Karpas-422 (cell line): ENCODE measurements at regions not wholly inside any gene's neighbourhood (a gene's known extent, or its start where the extent isn't known, plus 50 kb on each side); places are given as distances from the start of the nearest gene placed in this dataset.

ENCODE experiments used
- DNase-seq: peaks from one replicate; pipeline ENCODE4 v3.0.0-alpha.2; 2015
- H2AFZ ChIP-seq: fragments of 200-600 bp; sonication (generic); 2 replicates; pipeline ENCODE4 v1.6.1; 2014; ENCODE audit warnings: antibody characterized with exemption, low read length, mixed read lengths
- H3K27ac ChIP-seq: fragments of 200-600 bp; sonication (generic); 2 replicates; pipeline ENCODE4 v1.5.1; 2014; ENCODE audit warnings: mild to moderate bottlenecking, low read length, moderate library complexity
- H3K27me3 ChIP-seq: fragments of 200-600 bp; sonication (generic); 2 replicates; pipeline ENCODE4 v1.6.1; 2014; ENCODE audit warnings: low read length, mixed read lengths
- H3K36me3 ChIP-seq: fragments of 200-600 bp; sonication (generic); 2 replicates; pipeline ENCODE4 v1.6.1; 2014; ENCODE audit warnings: low read length, mixed read lengths; ENCODE audit not compliant: insufficient read depth
- H3K4me1 ChIP-seq: fragments of 200-600 bp; sonication (generic); 2 replicates; pipeline ENCODE4 v1.6.1; 2014; ENCODE audit warnings: mild to moderate bottlenecking, low read length, mixed read lengths
- H3K4me2 ChIP-seq: fragments of 200-600 bp; sonication (generic); 2 replicates; pipeline ENCODE4 v1.6.1; 2014; ENCODE audit warnings: low read length, low read depth, mild to moderate bottlenecking; ENCODE audit not compliant: poor library complexity, severe bottlenecking
- H3K4me3 ChIP-seq: fragments of 200-600 bp; sonication (generic); 2 replicates; pipeline ENCODE4 v1.5.1; 2014; ENCODE audit warnings: mild to moderate bottlenecking, antibody characterized with exemption, low read length, mixed read lengths
- H3K79me2 ChIP-seq: fragments of 200-600 bp; sonication (generic); 2 replicates; pipeline ENCODE4 v1.6.1; 2014; ENCODE audit warnings: mild to moderate bottlenecking, low read length, mixed read lengths
- H3K9ac ChIP-seq: fragments of 200-600 bp; sonication (generic); 2 replicates; pipeline ENCODE4 v1.6.0; 2014; ENCODE audit warnings: low read length
- H3K9me2 ChIP-seq: fragments of 200-600 bp; sonication (generic), shearing (Covaris generic); replicated peaks from 2 replicates; pipeline ENCODE4 v1.6.0; 2014; ENCODE audit warnings: mild to moderate bottlenecking, low read length, moderate library complexity; ENCODE audit not compliant: insufficient read depth
- H3K9me3 ChIP-seq: fragments of 300-700, 200-600 bp; sonication (generic); 2 replicates; pipeline ENCODE4 v1.6.1; 2014; ENCODE audit warnings: low read length, mixed read lengths
- H4K20me1 ChIP-seq: fragments of 200-600 bp; sonication (generic); 2 replicates; pipeline ENCODE4 v1.6.1; 2014; ENCODE audit warnings: mild to moderate bottlenecking, antibody characterized with exemption, low read length, low read depth; ENCODE audit not compliant: insufficient read depth

GRCh38 chr11:27216270-27217149, 146.5 kb downstream of the CCDC34 start:
- Histone ChIP-seq H3K79me2 (no peaks in the 10 kb centered on the region), H3K4me2 (no peak overlapping the region), H3K9me3 (no peaks in the 10 kb centered on the region), H3K9ac (no peak overlapping the region), H3K4me1 (peaks cover 7% of the 10 kb centered on the region), H3K36me3 (no peaks in the 10 kb centered on the region), H3K27ac (no peak overlapping the region), H3K4me3 (no peak overlapping the region), H2AFZ (no peak overlapping the region), H4K20me1 (no peaks in the 10 kb centered on the region), H3K9me2 (no peaks in the 10 kb centered on the region), H3K27me3 (no peaks in the 10 kb centered on the region)
- no peak for DNase-seq

DNA sequence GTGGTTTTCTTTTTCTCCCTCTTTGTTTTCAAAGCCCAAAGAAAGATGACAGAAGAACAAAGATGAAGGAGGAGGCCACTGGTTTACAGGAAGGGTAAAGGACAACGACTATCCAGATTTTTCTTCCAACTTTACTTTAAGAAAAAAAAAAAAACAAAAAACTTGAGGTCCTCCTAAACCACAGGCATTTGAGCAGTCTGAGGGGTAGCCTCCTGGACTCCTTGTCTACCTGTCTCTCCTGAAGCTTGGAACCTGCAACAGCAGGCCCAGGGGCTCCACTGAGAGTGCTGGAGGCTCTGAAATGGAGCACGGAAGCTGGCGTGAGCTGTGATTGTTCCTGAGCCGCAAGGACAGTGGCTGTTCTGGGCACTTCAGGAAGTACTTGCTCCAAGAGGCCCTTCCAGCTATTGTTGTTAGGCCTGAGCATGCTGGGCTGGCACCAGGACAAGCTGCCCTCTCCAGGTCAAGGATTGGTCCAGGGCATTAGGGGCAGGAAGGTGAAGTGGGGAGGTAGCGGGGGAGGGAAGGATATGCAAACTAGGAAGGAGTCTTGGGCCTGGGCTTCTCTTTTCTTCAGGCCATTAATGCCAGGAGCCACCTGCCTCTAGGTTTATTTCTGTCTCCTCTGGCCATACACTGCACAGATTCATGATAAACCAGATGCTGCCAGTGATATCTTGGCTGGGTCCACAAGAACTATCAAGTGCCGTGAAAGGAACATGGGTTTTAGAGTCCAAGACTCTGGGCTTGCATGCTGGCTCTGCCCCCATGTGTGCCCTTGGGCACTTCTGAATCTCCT, 147.3 kb downstream of the CCDC34 start:
- Histone ChIP-seq H3K27me3 (no peaks in the 10 kb centered on the region), H4K20me1 (no peaks in the 10 kb centered on the region), H2AFZ (no peak overlapping the region), H3K4me2 (no peak overlapping the region), H3K9ac (no peak overlapping the region), H3K9me2 (no peaks in the 10 kb centered on the region), H3K9me3 (no peaks in the 10 kb centered on the region), H3K4me1 (peaks cover 7% of the 10 kb centered on the region), H3K36me3 (no peaks in the 10 kb centered on the region), H3K79me2 (no peaks in the 10 kb centered on the region), H3K4me3 (no peak overlapping the region), H3K27ac (no peak overlapping the region)
- no peak for DNase-seq

GRCh38 chr11:27214713-27215112, 148.3 kb downstream of the CCDC34 start:
- DNase-seq, result no peak
- H4K20me1 ChIP-seq, result no peaks in the 10 kb centered on the region
- H2AFZ ChIP-seq, result no peak overlapping the region
- H3K9ac ChIP-seq, result no peak overlapping the region
- H3K4me1 ChIP-seq, result peaks cover 7% of the 10 kb centered on the region
- no peak overlapping the region for H3K4me2 ChIP-seq
- no peak overlapping the region for H3K4me3 ChIP-seq
- H3K9me3 ChIP-seq, result no peaks in the 10 kb centered on the region
- no peak overlapping the region for H3K27ac ChIP-seq
- H3K27me3 ChIP-seq, result no peaks in the 10 kb centered on the region
- no peaks in the 10 kb centered on the region for H3K9me2 ChIP-seq
- H3K79me2 ChIP-seq, result no peaks in the 10 kb centered on the region
- no peaks in the 10 kb centered on the region for H3K36me3 ChIP-seq

DNA sequence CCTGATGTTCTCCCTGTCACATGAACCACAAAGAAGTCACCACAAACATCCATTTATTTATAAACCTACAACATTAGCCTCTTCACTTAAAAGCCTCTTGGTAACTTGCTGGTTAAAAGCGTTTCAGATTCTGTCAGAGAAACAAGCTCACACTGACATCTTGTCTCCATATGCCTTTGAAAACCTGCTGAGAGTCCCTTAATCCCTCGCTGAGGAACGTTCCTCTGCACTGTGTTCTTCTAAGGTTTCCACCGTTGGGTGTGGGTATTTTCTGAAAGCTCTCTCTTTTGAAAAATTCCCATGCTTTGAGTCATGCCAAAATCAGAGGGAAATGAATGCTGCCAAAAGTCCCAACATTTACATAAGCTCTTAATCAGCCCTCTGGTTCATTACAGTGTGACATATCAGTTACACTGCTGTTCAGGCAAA, 149.8 kb downstream of the CCDC34 start:
- no peaks in the 10 kb centered on the region for H3K79me2 ChIP-seq
- H3K27me3 ChIP-seq, result no peaks in the 10 kb centered on the region
- no peaks in the 10 kb centered on the region for H3K9me3 ChIP-seq
- H3K27ac ChIP-seq, result no peak overlapping the region
- peaks cover 7% of the 10 kb centered on the region for H3K4me1 ChIP-seq
- no peaks in the 10 kb centered on the region for H3K9me2 ChIP-seq
- no peak overlapping the region for H2AFZ ChIP-seq
- H3K36me3 ChIP-seq, result no peaks in the 10 kb centered on the region
- H3K4me2 ChIP-seq, result no peak overlapping the region
- no peak for DNase-seq
- no peak overlapping the region for H3K9ac ChIP-seq
- H3K4me3 ChIP-seq, result no peak overlapping the region
- no peaks in the 10 kb centered on the region for H4K20me1 ChIP-seq

GRCh38 chr11:27212248-27212780, 150.7 kb downstream of the CCDC34 start:
- H3K9me2 ChIP-seq, result no peaks in the 10 kb centered on the region
- no peaks in the 10 kb centered on the region for H3K9me3 ChIP-seq
- no peaks in the 10 kb centered on the region for H4K20me1 ChIP-seq
- no peak overlapping the region for H2AFZ ChIP-seq
- no peak overlapping the region for H3K4me2 ChIP-seq
- H3K79me2 ChIP-seq, result no peaks in the 10 kb centered on the region
- no peak for DNase-seq
- H3K4me1 ChIP-seq, result peaks cover 7% of the 10 kb centered on the region
- no peak overlapping the region for H3K27ac ChIP-seq
- no peaks in the 10 kb centered on the region for H3K27me3 ChIP-seq
- H3K36me3 ChIP-seq, result no peaks in the 10 kb centered on the region
- H3K9ac ChIP-seq, result no peak overlapping the region
- no peak overlapping the region for H3K4me3 ChIP-seq

- Histone ChIP-seq H3K79me2 (no peaks in the 10 kb centered on the region), H3K4me3 (no peak overlapping the region), H3K36me3 (no peaks in the 10 kb centered on the region), H3K9ac (no peak overlapping the region), H3K4me1 (peaks cover 7% of the 10 kb centered on the region), H3K27me3 (no peaks in the 10 kb centered on the region), H4K20me1 (no peaks in the 10 kb centered on the region), H3K4me2 (no peak overlapping the region), H3K27ac (no peak overlapping the region), H3K9me2 (no peaks in the 10 kb centered on the region), H3K9me3 (no peaks in the 10 kb centered on the region), H2AFZ (no peak overlapping the region)
- DNase-seq, result peak; percentile 79
Measured at GRCh38 chr11:27211370-27212127, 151.5 kb downstream of the CCDC34 start.

DNA sequence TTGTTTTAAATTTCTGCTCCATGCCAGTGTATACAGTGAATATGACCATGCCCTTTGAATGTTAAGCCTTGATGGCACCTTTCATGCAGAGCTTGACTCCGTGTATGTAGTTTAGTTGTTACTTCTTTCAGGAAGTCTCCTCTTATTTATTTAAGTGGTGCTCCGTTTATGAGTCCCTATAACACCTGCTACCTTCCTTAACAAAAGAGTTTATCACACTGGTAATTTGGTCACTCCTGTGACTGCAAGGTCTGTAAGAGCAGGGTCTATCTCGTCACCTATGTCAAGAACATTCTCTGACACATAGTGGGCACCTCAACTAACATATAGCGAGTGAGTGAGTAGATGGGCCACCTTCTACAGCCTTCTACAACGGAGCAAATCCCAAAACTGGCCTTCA, 152.5 kb downstream of the CCDC34 start:
- no peaks in the 10 kb centered on the region for H3K9me2 ChIP-seq
- no peak overlapping the region for H2AFZ ChIP-seq
- H3K27me3 ChIP-seq, result no peaks in the 10 kb centered on the region
- DNase-seq, result no peak
- H4K20me1 ChIP-seq, result no peaks in the 10 kb centered on the region
- no peak overlapping the region for H3K4me2 ChIP-seq
- no peak overlapping the region for H3K4me3 ChIP-seq
- no peaks in the 10 kb centered on the region; the same call in 1 of the 2 replicates for H3K4me1 ChIP-seq
- no peaks in the 10 kb centered on the region for H3K9me3 ChIP-seq
- H3K27ac ChIP-seq, result no peak overlapping the region
- H3K9ac ChIP-seq, result no peak overlapping the region
- no peaks in the 10 kb centered on the region for H3K36me3 ChIP-seq
- H3K79me2 ChIP-seq, result no peaks in the 10 kb centered on the region
